ENCODE measurements at regions not wholly inside any gene's neighbourhood (a gene's known extent, or its start where the extent isn't known, plus 50 kb on each side); places are given as distances from the start of the nearest gene placed in this dataset.
A peak's percentile ranks its signal among the peaks of the same experiment; 100 is the strongest.

DNA sequence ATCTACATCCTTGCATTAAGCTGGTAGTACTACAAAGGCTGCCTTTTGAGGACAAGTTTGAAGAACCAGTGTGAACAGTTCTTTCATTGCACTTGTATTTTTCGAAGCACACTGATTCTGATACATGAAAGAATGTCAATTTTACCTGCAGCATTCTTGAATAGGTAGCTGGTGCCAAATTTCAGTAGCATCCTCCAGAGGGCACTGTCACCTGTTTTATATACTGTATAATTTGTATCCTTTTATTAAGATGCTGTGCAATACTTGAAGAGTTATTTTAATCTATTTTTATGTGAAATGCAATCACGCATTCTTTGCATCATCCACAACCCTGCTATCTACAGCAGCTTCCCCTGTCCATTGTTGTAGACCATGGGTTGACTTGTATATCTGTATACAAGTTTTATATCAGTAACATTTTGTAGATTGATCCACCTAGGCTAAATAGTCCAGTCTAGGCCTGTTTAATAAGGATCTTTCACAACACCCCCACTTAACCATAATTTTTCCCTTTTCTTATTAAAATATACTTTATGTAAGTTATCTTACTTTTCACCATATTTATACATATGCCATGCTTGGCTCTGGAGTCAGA lies 325.7 kb downstream of the PCDH7 start:
- ATAC-seq (peak in 3 of 8 donors; percentile 25 to 57 (median 53)), DNase-seq (no peak)
- no peaks in the 10 kb centered on the region for H3K27me3 ChIP-seq
- no peak overlapping the region for H3K27ac ChIP-seq
- H3K4me1 ChIP-seq: peaks cover 0 to 12% (median 0%) of the 10 kb centered on the region in 9 donors
- intact Hi-C loops (cut with DNase I): loop anchor here in 2 of 10 donors (10.0 kb wide), 1 partner anchor 629 kb away; no protein-coding TSS in a partner anchor
- no peaks in the 10 kb centered on the region for H3K9me3 ChIP-seq
- H3K4me3 ChIP-seq: no peak overlapping the region
- TF ChIP-seq, protein P1, sequence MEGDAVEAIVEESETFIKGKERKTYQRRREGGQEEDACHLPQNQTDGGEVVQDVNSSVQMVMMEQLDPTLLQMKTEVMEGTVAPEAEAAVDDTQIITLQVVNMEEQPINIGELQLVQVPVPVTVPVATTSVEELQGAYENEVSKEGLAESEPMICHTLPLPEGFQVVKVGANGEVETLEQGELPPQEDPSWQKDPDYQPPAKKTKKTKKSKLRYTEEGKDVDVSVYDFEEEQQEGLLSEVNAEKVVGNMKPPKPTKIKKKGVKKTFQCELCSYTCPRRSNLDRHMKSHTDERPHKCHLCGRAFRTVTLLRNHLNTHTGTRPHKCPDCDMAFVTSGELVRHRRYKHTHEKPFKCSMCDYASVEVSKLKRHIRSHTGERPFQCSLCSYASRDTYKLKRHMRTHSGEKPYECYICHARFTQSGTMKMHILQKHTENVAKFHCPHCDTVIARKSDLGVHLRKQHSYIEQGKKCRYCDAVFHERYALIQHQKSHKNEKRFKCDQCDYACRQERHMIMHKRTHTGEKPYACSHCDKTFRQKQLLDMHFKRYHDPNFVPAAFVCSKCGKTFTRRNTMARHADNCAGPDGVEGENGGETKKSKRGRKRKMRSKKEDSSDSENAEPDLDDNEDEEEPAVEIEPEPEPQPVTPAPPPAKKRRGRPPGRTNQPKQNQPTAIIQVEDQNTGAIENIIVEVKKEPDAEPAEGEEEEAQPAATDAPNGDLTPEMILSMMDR (IDR thresholded peaks at IDR 0.05): peak in 7 of 9 donors; percentile 19 to 58 (median 45)
- no peaks in the 10 kb centered on the region for H3K36me3 ChIP-seq
- WGBS, 2 donors: 40 to 43% methylated on average over 2 of the region's 2 CpGs

GRCh38 chr4:31051151-31051550 lies 331.0 kb downstream of the PCDH7 start:
- Histone ChIP-seq H3K27me3 (no peaks in the 10 kb centered on the region), H3K4me3 (no peak overlapping the region), H3K4me1 (no peaks in the 10 kb centered on the region), H3K27ac (no peak overlapping the region), H3K36me3 (no peaks in the 10 kb centered on the region), H3K9me3 (no peaks in the 10 kb centered on the region)
- intact Hi-C loops (cut with DNase I): loop anchor here in 1 of 10 donors (10.0 kb wide), 1 partner anchor 624 kb away; no protein-coding TSS in a partner anchor
- TF ChIP-seq, protein P1 (IDR thresholded peaks at IDR 0.05): no peak
- DNase-seq (no peak), ATAC-seq (no peak)

GRCh38 chr4:31051565-31051964 lies 331.4 kb downstream of the PCDH7 start:
- Histone ChIP-seq H3K4me3 (no peak overlapping the region), H3K27me3 (no peaks in the 10 kb centered on the region), H3K9me3 (no peaks in the 10 kb centered on the region), H3K4me1 (no peaks in the 10 kb centered on the region), H3K36me3 (no peaks in the 10 kb centered on the region), H3K27ac (no peak overlapping the region)
- ATAC-seq: no peak
- 48 to 64% methylated on average over 3 of the region's 3 CpGs for WGBS, 2 donors
- TF ChIP-seq, protein P1 (IDR thresholded peaks at IDR 0.05): no peak
- DNase-seq: no peak
- intact Hi-C loops (cut with DNase I): loop anchor here in 1 of 10 donors (10.0 kb wide), 1 partner anchor 623 kb away; no protein-coding TSS in a partner anchor

- WGBS, 2 donors: 50 to 51% methylated on average over 1 of the region's 1 CpG
- H3K27ac ChIP-seq: no peak overlapping the region
- H3K27me3 ChIP-seq: no peaks in the 10 kb centered on the region
- DNase-seq: no peak
- no peaks in the 10 kb centered on the region for H3K4me1 ChIP-seq
- intact Hi-C loops (cut with DNase I): loop anchor here in 1 of 10 donors (10.0 kb wide), 1 partner anchor 622 kb away; no protein-coding TSS in a partner anchor
- no peaks in the 10 kb centered on the region for H3K36me3 ChIP-seq
- no peak for ATAC-seq
- TF ChIP-seq, protein P1 (IDR thresholded peaks at IDR 0.05): no peak
- no peak overlapping the region for H3K4me3 ChIP-seq
- no peaks in the 10 kb centered on the region for H3K9me3 ChIP-seq
These were observed 332.4 kb downstream of the PCDH7 start for GRCh38 chr4:31052519-31052918.
